Tibial artery (tissue), 4 donors: ENCODE measurements at regions not wholly inside any gene's neighbourhood (a gene's known extent, or its start where the extent isn't known, plus 50 kb on each side); places are given as distances from the start of the nearest gene placed in this dataset.
A peak's percentile ranks its signal among the peaks of the same experiment; 100 is the strongest.

ENCODE experiments used
- DNase-seq, 2 donors: peaks; one replicate each; pipeline ENCODE4 v3.0.0-alpha.2; 2019
- H3K27ac ChIP-seq, 2 donors: fragments of 200-600 bp; sonication (generic) in 1 of 2; 1 replicate in 1 of 2; 2 replicates in 1 of 2; pipeline ENCODE4 v1.5.1; 2018 to 2019; ENCODE audit warnings: mild to moderate bottlenecking in 1 of 2
- H3K27me3 ChIP-seq, 2 donors: fragments of 200-600 bp; sonication (generic) in 1 of 2; one replicate each; pipeline versions ENCODE4 v1.5.1 to v1.6.0; 2016 to 2019
- H3K36me3 ChIP-seq, 3 donors: fragments of 200-600 bp; sonication (generic) in 2 of 3; one replicate each; pipeline ENCODE4 v1.5.1; 2016 to 2019; ENCODE audit warnings: mild to moderate bottlenecking in 2 of 3
- H3K4me1 ChIP-seq, 4 donors: fragments of 200-600 bp; sonication (generic) in 2 of 4; 1 replicate in 3 of 4; 2 replicates in 1 of 4; pipeline ENCODE4 v1.5.1; 2016 to 2019
- H3K4me3 ChIP-seq, 2 donors: fragments of 200-600 bp; sonication (generic) in 1 of 2; 1 replicate in 1 of 2; 2 replicates in 1 of 2; pipeline ENCODE4 v1.5.1; 2018 to 2019; ENCODE audit warnings: mild to moderate bottlenecking in 2 of 2
- H3K9me3 ChIP-seq, 3 donors: fragments of 200-600 bp; sonication (generic) in 1 of 3; one replicate each; pipeline ENCODE4 v1.5.1; 2016 to 2019
- intact Hi-C: fragments of 100-400 bp; cut with DNase I; formaldehyde crosslinking; loops from one replicate; pipeline ENCODE4 v1.15.0; 2023; ENCODE audit warnings: low total_unique reads
- TF ChIP-seq, protein P1 (sequence below), 2 experiments: fragments of 200-600 bp in 1 of 2; fragments of 450-650 bp in 1 of 2; IDR thresholded peaks; one replicate each; pipeline ENCODE4 v1.5.1; 2017 to 2019; ENCODE audit warnings: antibody characterized with exemption in 2 of 2, mild to moderate bottlenecking in 1 of 2, moderate library complexity in 1 of 2

DNA sequence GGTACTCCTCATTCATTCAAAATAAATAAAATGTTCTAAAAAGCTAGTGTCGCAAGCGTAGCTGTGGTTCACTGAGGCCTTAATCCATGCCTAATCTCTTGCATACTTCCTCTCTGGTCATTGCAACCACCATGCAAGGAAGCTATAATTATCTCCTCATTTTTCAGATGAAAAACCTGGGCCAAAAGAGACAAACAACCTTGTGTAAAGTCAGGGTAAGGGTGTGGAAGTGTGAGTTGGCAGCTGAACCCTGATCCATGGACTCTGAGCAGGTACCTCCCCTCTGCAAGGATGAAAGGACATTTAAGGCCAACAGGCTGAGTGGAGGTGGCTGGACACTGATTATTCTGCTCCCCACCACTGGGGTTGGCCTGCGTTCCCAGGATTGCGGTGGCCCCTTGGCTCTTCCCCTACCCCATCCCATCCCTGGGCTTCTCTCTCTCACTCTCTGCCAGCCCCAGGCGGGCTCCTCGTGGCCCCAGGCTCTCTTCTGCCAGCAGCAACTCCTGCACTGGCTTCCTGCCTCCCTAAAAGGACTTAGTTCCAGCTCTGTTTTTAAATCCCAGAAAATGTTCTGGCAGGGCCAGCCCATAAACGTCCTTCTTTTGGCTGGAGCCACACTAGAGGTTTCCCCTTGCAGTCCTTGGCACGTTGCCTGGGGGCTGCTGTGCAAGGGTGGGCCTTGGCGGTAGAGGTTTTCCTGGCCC lies 72.0 kb upstream of the AFF3 start:
- Histone ChIP-seq H3K9me3 (no peaks in the 10 kb centered on the region), H3K27ac (peak overlapping the region; percentile 74), H3K4me3 (no peak overlapping the region), H3K27me3 (no peaks in the 10 kb centered on the region), H3K36me3 (no peaks in the 10 kb centered on the region), H3K4me1 (peaks cover 0 to 39% (median 32%) of the 10 kb centered on the region in 4 donors)
- intact Hi-C loops = no loop called here
- DNase-seq = peak; percentile 55 to 89
- TF ChIP-seq, protein P1, sequence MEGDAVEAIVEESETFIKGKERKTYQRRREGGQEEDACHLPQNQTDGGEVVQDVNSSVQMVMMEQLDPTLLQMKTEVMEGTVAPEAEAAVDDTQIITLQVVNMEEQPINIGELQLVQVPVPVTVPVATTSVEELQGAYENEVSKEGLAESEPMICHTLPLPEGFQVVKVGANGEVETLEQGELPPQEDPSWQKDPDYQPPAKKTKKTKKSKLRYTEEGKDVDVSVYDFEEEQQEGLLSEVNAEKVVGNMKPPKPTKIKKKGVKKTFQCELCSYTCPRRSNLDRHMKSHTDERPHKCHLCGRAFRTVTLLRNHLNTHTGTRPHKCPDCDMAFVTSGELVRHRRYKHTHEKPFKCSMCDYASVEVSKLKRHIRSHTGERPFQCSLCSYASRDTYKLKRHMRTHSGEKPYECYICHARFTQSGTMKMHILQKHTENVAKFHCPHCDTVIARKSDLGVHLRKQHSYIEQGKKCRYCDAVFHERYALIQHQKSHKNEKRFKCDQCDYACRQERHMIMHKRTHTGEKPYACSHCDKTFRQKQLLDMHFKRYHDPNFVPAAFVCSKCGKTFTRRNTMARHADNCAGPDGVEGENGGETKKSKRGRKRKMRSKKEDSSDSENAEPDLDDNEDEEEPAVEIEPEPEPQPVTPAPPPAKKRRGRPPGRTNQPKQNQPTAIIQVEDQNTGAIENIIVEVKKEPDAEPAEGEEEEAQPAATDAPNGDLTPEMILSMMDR (IDR thresholded peaks at IDR 0.05) = no peak

DNA sequence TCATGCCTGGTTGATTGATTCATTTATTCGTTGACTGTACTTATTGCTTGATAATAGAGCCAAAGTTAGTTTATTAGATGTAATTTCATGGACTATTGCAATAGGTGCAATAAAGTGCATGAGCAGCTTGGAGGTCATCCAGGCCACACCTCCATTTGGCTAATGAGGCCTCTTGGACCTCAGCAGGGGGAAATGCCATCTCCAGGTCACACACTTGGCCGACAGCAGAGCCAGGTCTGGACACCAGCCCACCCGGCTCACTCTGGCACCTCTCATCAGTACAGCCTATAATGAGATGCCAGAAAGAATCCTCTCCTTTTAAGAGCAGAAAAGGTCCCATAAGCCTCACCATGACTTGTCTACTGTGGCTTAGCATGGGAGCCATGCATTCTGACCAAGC lies 71.2 kb upstream of the AFF3 start:
- H3K36me3 ChIP-seq = no peaks in the 10 kb centered on the region
- H3K27me3 ChIP-seq = no peaks in the 10 kb centered on the region
- H3K9me3 ChIP-seq = no peaks in the 10 kb centered on the region
- intact Hi-C loops = no loop called here
- H3K4me3 ChIP-seq = no peak overlapping the region
- H3K4me1 ChIP-seq = peaks cover 0 to 39% (median 32%) of the 10 kb centered on the region in 4 donors
- TF ChIP-seq, protein P1 (IDR thresholded peaks at IDR 0.05) = no peak
- H3K27ac ChIP-seq = peak overlapping the region; percentile 74
- DNase-seq = no peak

DNA sequence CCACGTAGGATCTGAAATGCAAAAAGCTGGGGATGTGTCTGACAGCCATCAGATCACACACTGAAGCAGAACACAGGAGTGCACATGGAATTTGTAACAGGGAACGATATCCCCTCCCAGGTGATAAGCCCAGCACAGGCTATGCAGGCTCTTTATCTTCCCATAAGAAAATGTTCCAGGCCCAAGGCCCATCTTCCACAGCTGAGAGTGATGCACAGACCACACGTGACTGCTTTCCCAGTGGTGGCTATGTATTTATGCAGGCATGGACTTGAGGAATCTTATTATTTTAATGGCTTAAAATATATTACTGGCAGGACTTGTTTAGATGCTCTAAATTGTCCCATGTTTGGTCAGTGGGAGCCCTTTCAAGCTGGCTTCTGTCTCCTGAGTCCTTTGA lies 70.5 kb upstream of the AFF3 start:
- H3K9me3 ChIP-seq = no peaks in the 10 kb centered on the region
- H3K36me3 ChIP-seq = no peaks in the 10 kb centered on the region
- H3K27me3 ChIP-seq = no peaks in the 10 kb centered on the region
- H3K4me1 ChIP-seq = peaks cover 0 to 46% (median 32%) of the 10 kb centered on the region in 4 donors
- no peak for DNase-seq
- peak overlapping the region; percentile 74 for H3K27ac ChIP-seq
- TF ChIP-seq, protein P1 (IDR thresholded peaks at IDR 0.05) = no peak
- intact Hi-C loops = no loop called here
- H3K4me3 ChIP-seq = no peak overlapping the region

DNA sequence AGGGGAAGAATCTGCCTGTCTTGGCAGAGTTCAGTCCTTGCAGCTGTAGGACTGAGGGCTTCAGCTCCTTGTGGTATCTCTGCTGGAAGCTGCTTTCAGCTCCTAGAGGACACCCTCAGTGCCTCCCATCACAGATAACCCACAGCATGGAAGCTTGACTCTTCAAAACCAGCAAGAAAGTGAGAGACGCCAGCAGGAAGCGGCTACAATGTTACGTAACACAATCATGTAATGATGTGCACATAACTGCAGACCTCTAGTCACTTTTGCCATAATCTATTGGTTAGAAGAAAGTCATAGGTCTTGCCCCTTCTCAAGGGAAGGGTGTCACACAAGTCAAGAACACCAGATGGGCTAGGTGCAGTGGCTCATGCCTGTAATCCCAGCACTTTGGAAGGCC lies 69.1 kb upstream of the AFF3 start:
- H3K27ac ChIP-seq = no peak overlapping the region
- H3K27me3 ChIP-seq = no peaks in the 10 kb centered on the region
- DNase-seq = no peak
- no peaks in the 10 kb centered on the region for H3K36me3 ChIP-seq
- H3K4me3 ChIP-seq = no peak overlapping the region
- H3K9me3 ChIP-seq = no peaks in the 10 kb centered on the region
- TF ChIP-seq, protein P1 (IDR thresholded peaks at IDR 0.05) = no peak
- intact Hi-C loops = no loop called here
- peaks cover 0 to 53% (median 32%) of the 10 kb centered on the region in 4 donors for H3K4me1 ChIP-seq

DNA sequence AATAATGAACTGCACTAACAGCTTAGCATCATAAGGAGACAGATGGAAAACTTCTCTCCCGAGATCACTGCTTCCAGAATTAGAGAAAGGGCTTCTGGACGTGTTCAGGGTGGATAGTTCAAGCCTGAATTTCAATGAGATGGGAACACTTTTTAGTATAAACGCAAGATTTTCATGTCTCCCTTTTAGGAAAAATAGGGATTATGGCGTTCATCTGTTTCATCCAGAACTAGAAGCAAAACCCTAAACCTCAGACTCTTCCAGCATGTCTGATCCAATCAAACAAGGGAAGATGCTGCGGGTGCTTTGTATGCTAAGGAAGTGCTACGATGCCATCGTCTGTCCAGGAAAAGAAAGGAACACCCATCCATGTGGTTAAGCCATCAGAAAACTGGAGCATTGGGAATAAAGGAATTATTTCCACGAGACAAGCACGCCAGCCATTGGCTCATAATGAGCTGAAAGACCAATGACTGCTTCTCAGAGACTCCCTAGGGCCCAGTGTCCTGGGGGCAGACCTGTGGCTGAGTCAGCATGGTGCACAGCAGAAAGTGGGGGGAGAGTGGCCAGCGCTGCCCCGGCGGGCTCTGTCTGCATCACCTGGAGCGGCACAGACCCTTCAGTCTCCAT lies 65.9 kb upstream of the AFF3 start:
- intact Hi-C loops = no loop called here
- Histone ChIP-seq H3K9me3 (no peaks in the 10 kb centered on the region), H3K27ac (no peak overlapping the region), H3K4me3 (no peak overlapping the region), H3K36me3 (no peaks in the 10 kb centered on the region), H3K27me3 (no peaks in the 10 kb centered on the region), H3K4me1 (peaks cover 0 to 25% (median 7%) of the 10 kb centered on the region in 4 donors)
- TF ChIP-seq, protein P1 (IDR thresholded peaks at IDR 0.05) = no peak
- no peak for DNase-seq
